OCI-LY7 (cell line): ENCODE measurements at regions not wholly inside any gene's neighbourhood (a gene's known extent, or its start where the extent isn't known, plus 50 kb on each side); places are given as distances from the start of the nearest gene placed in this dataset.

Source experiments
- BruUV-seq: library from RNA; stranded (reverse); fragments of 400-500 nt; replicated peaks from 2 replicates; lab custom pipeline; 2021; lab: Mats Ljungman, UMichigan
- CTCF ChIA-PET: fragments of 300-600 bp; sonication (Branson Sonifier 250); formaldehyde crosslinking; loops from one replicate; lab custom pipeline; 2022; ENCODE audit warnings: antibody characterized with exemption; ENCODE audit not compliant: unreplicated experiment; lab: Charles Lee
- POLR2A ChIA-PET: fragments of 300-600 bp; sonication (Branson Sonifier 250); formaldehyde crosslinking; loops from one replicate; lab custom pipeline; 2022; ENCODE audit warnings: antibody characterized with exemption; lab: Charles Lee
- DNase-seq: peaks from one replicate; pipeline ENCODE4 v3.0.0-alpha.2; 2015; ENCODE audit warnings: low spot score
- H2AFZ ChIP-seq: fragments of 200-600 bp; sonication (generic), shearing (Covaris generic); 2 replicates; pipeline ENCODE4 v1.6.1; 2014; ENCODE audit warnings: mild to moderate bottlenecking, antibody characterized with exemption, low read length, moderate library complexity
- H3K27ac ChIP-seq: fragments of 200-600 bp; sonication (generic); 2 replicates; pipeline ENCODE4 v1.5.1; 2014; ENCODE audit warnings: mixed run types, low read depth, mild to moderate bottlenecking, moderate library complexity, low read length, inconsistent platforms; ENCODE audit not compliant: poor library complexity, severe bottlenecking
- H3K36me3 ChIP-seq: fragments of 200-600 bp; sonication (generic); 2 replicates; pipeline ENCODE4 v1.6.1; 2014; ENCODE audit warnings: mild to moderate bottlenecking, antibody characterized with exemption, low read length, moderate library complexity, mixed read lengths; ENCODE audit not compliant: insufficient read depth
- H3K4me1 ChIP-seq: fragments of 200-600 bp; sonication (generic); 2 replicates; pipeline ENCODE4 v1.5.1; 2014; ENCODE audit warnings: mild to moderate bottlenecking, low read length; ENCODE audit not compliant: insufficient read depth, poor library complexity, severe bottlenecking
- H3K4me2 ChIP-seq: fragments of 200-600 bp; sonication (generic); 2 replicates; pipeline ENCODE4 v1.6.1; 2014; ENCODE audit warnings: mild to moderate bottlenecking, low read length
- H3K4me3 ChIP-seq: fragments of 200-600 bp; sonication (generic); 2 replicates; pipeline ENCODE4 v1.5.1; 2014; ENCODE audit warnings: mild to moderate bottlenecking, low read depth, low read length; ENCODE audit not compliant: poor library complexity, severe bottlenecking
- H3K79me2 ChIP-seq: fragments of 200-600 bp; sonication (generic); 2 replicates; pipeline ENCODE4 v1.6.1; 2016; ENCODE audit warnings: low read depth, mild to moderate bottlenecking, low read length, moderate library complexity, mixed read lengths; ENCODE audit not compliant: insufficient read depth
- H3K9me2 ChIP-seq: fragments of 200-600 bp; sonication (generic); 2 replicates; pipeline ENCODE4 v1.6.1; 2016; ENCODE audit warnings: mild to moderate bottlenecking, low read length, mixed read lengths; ENCODE audit not compliant: insufficient read depth
- H3K9me3 ChIP-seq: fragments of 200-600 bp; sonication (generic); 2 replicates; pipeline ENCODE4 v1.6.1; 2014; ENCODE audit warnings: mild to moderate bottlenecking, mixed run types, low read length, mixed read lengths
- H4K20me1 ChIP-seq: fragments of 200-600 bp; sonication (generic); 2 replicates; pipeline ENCODE4 v1.6.1; 2014; ENCODE audit warnings: mild to moderate bottlenecking, antibody characterized with exemption, low read length, moderate library complexity, mixed read lengths; ENCODE audit not compliant: insufficient read depth
- CTCF ChIP-seq: fragments of 200-600 bp; sonication (generic); conservative IDR thresholded peaks from 2 replicates; pipeline ENCODE4 v1.5.1; 2014; ENCODE audit warnings: mild to moderate bottlenecking, antibody characterized with exemption, low read length, moderate library complexity, mixed read lengths
- EZH2phosphoT487 ChIP-seq: fragments of 200-600 bp; sonication (generic); IDR thresholded peaks from 2 replicates; pipeline ENCODE4 v1.6.1; 2018; ENCODE audit warnings: low read depth, borderline replicate concordance, mild to moderate bottlenecking, mixed run types, antibody characterized with exemption, low read length, moderate library complexity, mixed read lengths
- intact Hi-C: fragments of 100-400 bp; cut with micrococcal nuclease; formaldehyde crosslinking; loops from one replicate; pipeline ENCODE4 v1.10.0; 2022; ENCODE audit not compliant: unreplicated experiment

DNA sequence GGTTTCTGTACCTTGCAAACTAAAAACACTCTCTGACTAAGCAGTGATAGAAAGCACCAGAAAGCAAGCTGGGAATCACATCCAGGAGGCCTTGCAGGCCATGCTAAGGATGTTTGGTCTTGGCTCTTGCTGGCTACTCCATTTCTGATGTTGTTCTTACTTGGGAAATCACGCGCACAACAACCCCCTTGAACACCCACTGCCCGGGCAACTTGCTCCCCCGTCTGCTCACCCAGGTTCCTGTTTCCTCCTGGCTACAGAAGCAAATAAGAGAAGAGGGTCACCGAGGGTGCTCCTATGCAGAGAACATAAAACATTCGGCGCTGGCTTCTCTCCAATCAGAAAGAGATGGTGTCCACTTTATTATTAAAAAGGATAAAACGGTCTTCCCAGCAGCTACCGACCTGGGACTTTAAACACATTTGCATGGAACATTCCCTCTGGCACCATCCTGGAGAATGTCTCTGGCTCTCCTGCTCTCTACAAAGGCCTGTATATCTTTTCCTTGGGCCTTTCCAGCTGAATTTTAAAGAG, 271.2 kb upstream of the RPL38 start:
- no peaks in the 10 kb centered on the region for H3K4me1 ChIP-seq
- ChIA-PET CTCF (no interaction called here), POLR2A (interaction anchor here (0.7 kb wide), 1 partner anchor 138 kb away, joined by 3 read pairs; no protein-coding TSS in a partner anchor)
- no TSS peak for BruUV-seq
- no peak overlapping the region for H3K4me2 ChIP-seq
- H3K9me3 ChIP-seq: no peaks in the 10 kb centered on the region
- no peak overlapping the region for H2AFZ ChIP-seq
- no peak for DNase-seq
- H3K4me3 ChIP-seq: no peak overlapping the region
- H4K20me1 ChIP-seq: no peaks in the 10 kb centered on the region
- no peaks in the 10 kb centered on the region for H3K9me2 ChIP-seq
- no peaks in the 10 kb centered on the region for H3K79me2 ChIP-seq
- intact Hi-C loops: no loop called here
- H3K36me3 ChIP-seq: no peaks in the 10 kb centered on the region
- H3K27ac ChIP-seq: no peak overlapping the region
- TF ChIP-seq CTCF (no peak), EZH2phosphoT487 (no peak)

GRCh38 chr17:73933164-73933766, 270.2 kb upstream of the RPL38 start:
- Histone ChIP-seq H3K4me2 (no peak overlapping the region), H3K4me1 (no peaks in the 10 kb centered on the region), H3K36me3 (no peaks in the 10 kb centered on the region), H2AFZ (no peak overlapping the region), H3K79me2 (no peaks in the 10 kb centered on the region), H3K9me3 (no peaks in the 10 kb centered on the region), H4K20me1 (no peaks in the 10 kb centered on the region), H3K27ac (no peak overlapping the region), H3K4me3 (no peak overlapping the region), H3K9me2 (no peaks in the 10 kb centered on the region)
- intact Hi-C loops: no loop called here
- POLR2A ChIA-PET: interaction anchor here (0.5 to 0.6 kb wide), 2 partner anchors 275 to 1403 kb away, joined by 3 to 4 read pairs; no protein-coding TSS in a partner anchor
- TF ChIP-seq CTCF (no peak), EZH2phosphoT487 (no peak)
- CTCF ChIA-PET: no interaction called here
- BruUV-seq: no TSS peak
- no peak for DNase-seq

DNA sequence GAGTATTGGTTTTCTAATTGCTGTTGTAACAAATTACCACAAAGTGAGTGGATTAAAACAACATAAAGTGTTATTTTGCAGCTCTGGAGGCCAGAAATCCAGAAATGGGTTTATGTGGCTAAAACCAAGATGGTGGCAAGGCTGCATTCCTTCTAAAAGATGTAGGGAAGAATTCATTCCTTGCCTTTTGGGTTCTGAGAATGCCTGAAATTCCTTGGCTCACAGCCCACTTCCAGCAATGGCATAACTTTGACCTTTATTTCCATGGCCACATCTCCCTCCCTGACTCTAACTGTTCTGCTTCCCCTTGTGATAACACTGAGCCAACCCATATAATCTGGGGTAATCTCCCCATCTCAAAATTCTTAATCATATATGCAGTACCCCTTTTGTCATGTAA, 269.6 kb upstream of the RPL38 start:
- H3K79me2 ChIP-seq: no peaks in the 10 kb centered on the region
- no peaks in the 10 kb centered on the region for H4K20me1 ChIP-seq
- ChIA-PET POLR2A (interaction anchor here (0.5 to 0.6 kb wide), 2 partner anchors 276 to 1404 kb away, joined by 3 to 4 read pairs; no protein-coding TSS in a partner anchor), CTCF (no interaction called here)
- no peaks in the 10 kb centered on the region for H3K4me1 ChIP-seq
- BruUV-seq: no TSS peak
- H3K27ac ChIP-seq: no peak overlapping the region
- no peak overlapping the region for H3K4me2 ChIP-seq
- H3K9me3 ChIP-seq: no peaks in the 10 kb centered on the region
- no peak for DNase-seq
- H3K36me3 ChIP-seq: no peaks in the 10 kb centered on the region
- H3K9me2 ChIP-seq: no peaks in the 10 kb centered on the region
- intact Hi-C loops: no loop called here
- TF ChIP-seq CTCF: no peak
- no peak for TF ChIP-seq EZH2phosphoT487
- H3K4me3 ChIP-seq: no peak overlapping the region
- no peak overlapping the region for H2AFZ ChIP-seq
